ENCODE measurements at regions not wholly inside any gene's neighbourhood (a gene's known extent, or its start where the extent isn't known, plus 50 kb on each side); places are given as distances from the start of the nearest gene placed in this dataset.

- Histone ChIP-seq H3K27ac (ENCODE audit: low read depth) (no peak overlapping the region), H3K4me3 (no peak overlapping the region), H2AFZ (no peak overlapping the region), H3K27me3 (ENCODE audit: insufficient read depth) (no peaks in the 10 kb centered on the region), H3K4me2 (no peak overlapping the region), H3K4me1 (ENCODE audit: insufficient read depth) (no peaks in the 10 kb centered on the region), H3K79me2 (replicated peaks; ENCODE audit: insufficient read depth) (no peaks in the 10 kb centered on the region), H4K20me1 (replicated peaks; ENCODE audit: insufficient read depth) (no peaks in the 10 kb centered on the region), H3F3A (replicated peaks; ENCODE audit: low read depth) (no peaks in the 10 kb centered on the region), H3K9me2 (ENCODE audit: insufficient read depth) (peaks cover 2% of the 10 kb centered on the region), H3K36me3 (ENCODE audit: insufficient read depth) (no peaks in the 10 kb centered on the region)
- ATAC-seq (no peak), DNase-seq (ENCODE audit: low spot score) (no peak)
- Mint-ChIP-seq H3K9me3 (no peaks in the 10 kb centered on the region), H3K4me1 (no peaks in the 10 kb centered on the region), H3K36me3 (ENCODE audit: low read depth) (no peaks in the 10 kb centered on the region), H3K27me3 (ENCODE audit: insufficient read depth, low read depth, poor library complexity) (peaks cover 1% of the 10 kb centered on the region), H3K4me3 (no peak overlapping the region), H3K27ac (no peak overlapping the region)
- no peak for TF ChIP-seq NANOG (IDR thresholded peaks at IDR 0.05; ENCODE audit: borderline replicate concordance)
- TF ChIP-seq REST (IDR thresholded peaks at IDR 0.05; ENCODE audit: unreplicated experiment), result no peak
- TF ChIP-seq ZNF114 (CRISPR knock-in tag; IDR thresholded peaks at IDR 0.05), result no peak
- no peak for TF ChIP-seq ZNF331 (CRISPR knock-in tag; IDR thresholded peaks at IDR 0.05; ENCODE audit: low read depth)
- TF ChIP-seq POLR2AphosphoS5 (IDR thresholded peaks at IDR 0.05; ENCODE audit: low read depth), result no peak
- TF ChIP-seq ETS1 (IDR thresholded peaks at IDR 0.05), result no peak
- TF ChIP-seq JUNB (IDR thresholded peaks at IDR 0.05; ENCODE audit: unreplicated experiment), result no peak
- TF ChIP-seq EZH2phosphoT487 (IDR thresholded peaks at IDR 0.05; ENCODE audit: unreplicated experiment), result no peak
- no peak for TF ChIP-seq CTCF (conservative IDR thresholded peaks at IDR 0.05; ENCODE audit: low read depth in 2 of 2)
- no peak for TF ChIP-seq CREB1 (CRISPR knock-in tag; IDR thresholded peaks at IDR 0.05; ENCODE audit: low read depth)
- TF ChIP-seq EZH2 (IDR thresholded peaks at IDR 0.05; ENCODE audit: low read depth, unreplicated experiment), result no peak
- no peak for TF ChIP-seq ZNF462 (CRISPR knock-in tag; IDR thresholded peaks at IDR 0.05)
- TF ChIP-seq STAT1 (IDR thresholded peaks at IDR 0.05; ENCODE audit: unreplicated experiment), result no peak
Observed at GRCh38 chr17:51499897-51500296, 239.6 kb downstream of the UTP18 start.
